HG02981 (cell line): ENCODE measurements at regions not wholly inside any gene's neighbourhood (a gene's known extent, or its start where the extent isn't known, plus 50 kb on each side); places are given as distances from the start of the nearest gene placed in this dataset.

Experiments
- ATAC-seq: cut with Tn5 transposase; IDR thresholded peaks from one replicate; pipeline ENCODE4 v1.9.1; 2021; ENCODE audit warnings: mild to moderate bottlenecking, moderate library complexity; ENCODE audit not compliant: unreplicated experiment

GRCh38 chr2:6679471-6679870, 186.2 kb downstream of the CMPK2 start:
- no peak for ATAC-seq

- ATAC-seq: no peak
Measured at GRCh38 chr2:6683516-6683915, 182.2 kb downstream of the CMPK2 start.

- no peak for ATAC-seq
Measured at GRCh38 chr2:6685447-6685846, 180.3 kb downstream of the CMPK2 start.

- ATAC-seq: no peak
Measured at GRCh38 chr2:6692056-6692455, 173.7 kb downstream of the CMPK2 start.

GRCh38 chr2:6692819-6693218, 172.9 kb downstream of the CMPK2 start:
- no peak for ATAC-seq

- ATAC-seq: no peak
Measured at GRCh38 chr2:6694555-6694954, 171.2 kb downstream of the CMPK2 start.

- no peak for ATAC-seq
Measured at GRCh38 chr2:6700335-6700734, 165.4 kb downstream of the CMPK2 start.

- ATAC-seq: no peak
Measured at GRCh38 chr2:6704077-6704476, 161.6 kb downstream of the CMPK2 start.

GRCh38 chr2:6721395-6721794, 144.3 kb downstream of the CMPK2 start:
- ATAC-seq: no peak

- ATAC-seq: no peak
Measured at GRCh38 chr2:6722574-6722973, 143.1 kb downstream of the CMPK2 start.

GRCh38 chr2:6723865-6724604, 141.7 kb downstream of the CMPK2 start:
- ATAC-seq: no peak

- ATAC-seq: no peak
Measured at GRCh38 chr2:6724605-6725140, 141.0 kb downstream of the CMPK2 start.

- no peak for ATAC-seq
Measured at GRCh38 chr2:6728156-6728555, 137.6 kb downstream of the CMPK2 start.

- ATAC-seq: no peak
Measured at GRCh38 chr2:6730003-6730402, 135.7 kb downstream of the CMPK2 start.

- no peak for ATAC-seq
Measured at GRCh38 chr2:6730649-6731532, 134.8 kb downstream of the CMPK2 start.

GRCh38 chr2:6739547-6739946, 126.2 kb downstream of the CMPK2 start:
- ATAC-seq: no peak

GRCh38 chr2:6741229-6741628, 124.5 kb downstream of the CMPK2 start:
- ATAC-seq: no peak

GRCh38 chr2:6744038-6744437, 121.7 kb downstream of the CMPK2 start:
- no peak for ATAC-seq

GRCh38 chr2:6747433-6747832, 118.3 kb downstream of the CMPK2 start:
- no peak for ATAC-seq

GRCh38 chr2:6748406-6749067, 117.2 kb downstream of the CMPK2 start:
- ATAC-seq: no peak

- ATAC-seq: no peak
Measured at GRCh38 chr2:6749962-6750361, 115.7 kb downstream of the CMPK2 start.
